GM19324 (cell line): ENCODE measurements at regions not wholly inside any gene's neighbourhood (a gene's known extent, or its start where the extent isn't known, plus 50 kb on each side); places are given as distances from the start of the nearest gene placed in this dataset.

Experiments used
- ATAC-seq: cut with Tn5 transposase; IDR thresholded peaks from one replicate; pipeline ENCODE4 v1.9.1; 2021; ENCODE audit warnings: mild to moderate bottlenecking, moderate library complexity; ENCODE audit not compliant: unreplicated experiment, low FRiP score

DNA sequence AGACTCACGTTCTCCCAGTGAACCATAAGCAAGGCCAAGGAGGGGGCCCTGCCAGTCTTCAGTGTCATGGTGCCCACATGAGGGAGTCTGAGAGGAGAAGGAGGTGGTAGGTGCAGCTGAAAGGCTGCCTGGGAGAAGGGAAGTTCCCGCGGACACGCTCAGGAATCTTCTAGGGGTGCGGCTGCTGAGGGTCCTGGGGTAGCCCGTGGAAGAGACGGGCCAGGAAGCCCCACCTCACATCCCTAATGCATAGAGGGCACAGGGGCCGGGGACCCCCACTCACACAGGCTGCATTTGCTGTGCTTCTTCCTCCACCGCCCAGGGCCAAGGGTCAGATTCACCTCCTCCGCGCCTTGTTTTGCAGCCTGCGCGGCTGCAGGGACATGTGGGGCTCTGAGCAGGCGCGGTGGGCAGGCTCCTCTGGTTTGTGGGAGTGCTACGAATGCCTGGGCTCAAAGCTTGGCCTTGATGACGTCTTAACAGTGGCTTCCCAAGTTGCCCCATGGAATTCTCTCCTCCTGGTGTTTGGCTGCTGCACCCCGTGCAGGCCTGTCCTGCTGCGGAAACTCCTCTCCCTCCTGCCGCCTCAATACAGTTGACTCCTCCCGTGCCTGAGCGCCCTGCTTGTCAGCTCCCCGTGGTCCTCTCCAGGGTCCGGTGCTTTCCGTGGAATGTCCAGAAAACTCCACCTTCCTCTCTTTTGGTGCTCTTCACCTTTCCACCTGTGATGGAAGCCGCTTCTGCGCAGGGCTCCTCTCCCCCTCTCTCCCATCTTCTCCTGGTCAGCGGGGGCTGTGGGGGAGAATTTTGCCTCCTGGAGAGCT, 95.7 kb downstream of the VAPA start:
- no peak for ATAC-seq

DNA sequence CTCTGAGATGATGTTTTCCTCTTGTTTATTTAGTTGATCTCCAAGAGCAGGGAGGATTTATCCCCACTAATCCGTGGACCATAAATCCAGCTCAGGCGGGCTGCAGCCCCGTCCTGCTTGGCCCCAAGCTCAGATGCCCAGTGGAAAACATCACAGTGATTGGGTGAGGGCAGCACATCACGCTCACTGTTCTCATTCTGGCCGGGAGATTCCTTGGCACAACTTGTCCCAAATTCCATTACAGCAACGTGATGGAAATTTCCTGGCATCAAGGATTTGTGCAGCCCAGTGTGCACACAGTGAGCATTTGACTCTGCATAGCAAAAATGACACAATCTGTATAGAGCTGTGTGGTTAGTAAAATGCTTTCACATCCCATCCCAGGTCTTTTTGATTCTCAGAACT, 96.8 kb downstream of the VAPA start:
- ATAC-seq = no peak

DNA sequence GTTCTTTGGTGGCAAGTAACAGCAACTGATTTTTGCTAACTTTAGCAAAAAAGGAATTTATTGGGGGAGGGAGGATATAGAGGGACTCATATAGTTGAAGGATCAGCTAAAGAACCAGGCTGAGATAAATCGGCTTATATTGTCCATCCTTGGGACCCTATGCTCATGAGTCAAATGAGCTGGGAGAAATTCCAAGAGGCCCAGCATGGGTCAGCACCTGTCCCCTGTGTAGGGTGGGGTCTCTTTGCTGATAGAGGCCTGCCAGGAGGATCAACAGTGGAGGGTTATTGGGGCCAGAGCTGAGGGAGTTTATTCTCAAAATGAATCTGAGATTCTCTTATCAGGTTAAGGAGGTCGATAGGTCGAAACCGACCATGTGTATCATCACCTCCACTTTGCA, 97.2 kb downstream of the VAPA start:
- no peak for ATAC-seq

DNA sequence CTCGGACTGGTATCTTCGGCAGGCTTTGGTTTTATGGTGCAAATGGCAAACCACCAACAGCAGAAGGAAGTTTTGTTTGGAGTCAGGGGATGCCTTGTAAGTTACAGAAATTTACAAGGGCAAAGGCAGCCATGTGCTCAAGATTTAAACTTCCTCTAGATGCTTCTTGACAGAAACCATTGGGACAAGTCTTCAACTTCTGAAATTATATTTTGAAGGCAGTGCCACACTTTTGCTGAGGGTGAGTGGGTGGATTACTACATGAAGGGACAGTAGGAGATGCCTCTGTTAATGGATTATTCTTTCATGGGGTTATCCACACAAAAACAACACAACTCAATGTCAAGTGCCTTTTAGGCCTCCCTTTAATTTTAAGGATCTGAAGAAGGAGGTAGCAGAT, 97.9 kb downstream of the VAPA start:
- no peak for ATAC-seq

DNA sequence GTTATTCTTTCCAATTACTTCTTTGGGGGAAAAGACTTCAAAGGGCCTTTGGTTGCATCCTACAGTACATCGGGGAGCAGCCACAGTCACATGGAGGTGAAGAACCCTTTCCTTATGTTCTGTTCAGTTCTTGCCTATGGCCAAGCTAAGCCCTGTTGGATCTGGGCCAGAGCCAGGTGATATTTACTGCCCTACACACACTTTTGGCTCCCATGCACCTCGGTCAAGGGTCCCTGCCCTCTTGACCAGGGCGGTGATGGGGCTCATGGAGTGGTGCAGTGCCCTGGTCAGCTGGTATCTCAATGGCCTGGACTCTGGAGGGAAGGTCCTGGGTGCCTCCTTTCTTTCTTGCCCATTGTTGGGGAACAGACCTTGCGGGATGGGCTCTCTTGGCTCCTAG, 98.7 kb downstream of the VAPA start:
- ATAC-seq = no peak

DNA sequence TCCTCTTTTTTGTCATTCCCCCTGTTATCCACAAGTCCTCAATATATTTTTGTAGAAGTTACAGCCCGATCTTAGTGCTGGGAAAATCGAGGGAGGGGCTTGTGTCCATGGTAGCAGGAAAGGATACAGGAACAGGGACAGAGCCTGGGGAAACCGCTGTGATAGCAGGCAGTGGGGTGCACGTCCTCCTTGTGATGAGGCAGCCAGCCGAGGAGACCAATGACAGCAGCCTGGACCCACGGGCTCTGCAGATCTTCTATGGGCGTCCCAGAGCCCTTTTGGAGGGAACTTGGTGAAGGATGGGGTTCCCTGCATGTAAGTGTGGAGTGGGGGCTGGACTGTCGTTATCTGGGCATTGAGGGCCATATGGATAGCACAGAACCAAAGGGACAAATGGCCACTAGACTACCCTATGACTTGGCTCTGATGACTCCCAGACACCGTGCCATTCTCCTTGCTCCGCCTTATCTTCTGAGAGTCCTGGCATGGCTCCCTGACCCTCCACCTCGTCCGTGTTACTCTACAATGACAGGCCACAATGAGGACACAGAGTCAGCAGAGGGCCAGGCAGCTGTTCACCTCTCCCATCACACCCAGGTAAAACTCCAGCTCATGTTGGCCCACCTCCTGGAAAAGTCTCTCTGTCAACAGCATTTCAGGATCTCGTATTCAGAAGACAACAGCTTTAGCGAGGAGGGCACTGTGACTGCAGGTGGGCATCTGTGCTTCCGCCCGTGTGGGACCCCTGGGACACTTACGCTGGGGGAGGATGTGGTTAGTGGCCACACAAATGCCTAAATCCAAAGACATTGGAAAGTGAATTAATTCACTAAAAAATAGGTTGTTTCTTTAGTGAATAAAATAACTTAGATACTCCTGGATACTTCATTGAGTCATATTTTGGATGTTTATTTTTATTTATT, 100.1 kb downstream of the VAPA start:
- no peak for ATAC-seq

DNA sequence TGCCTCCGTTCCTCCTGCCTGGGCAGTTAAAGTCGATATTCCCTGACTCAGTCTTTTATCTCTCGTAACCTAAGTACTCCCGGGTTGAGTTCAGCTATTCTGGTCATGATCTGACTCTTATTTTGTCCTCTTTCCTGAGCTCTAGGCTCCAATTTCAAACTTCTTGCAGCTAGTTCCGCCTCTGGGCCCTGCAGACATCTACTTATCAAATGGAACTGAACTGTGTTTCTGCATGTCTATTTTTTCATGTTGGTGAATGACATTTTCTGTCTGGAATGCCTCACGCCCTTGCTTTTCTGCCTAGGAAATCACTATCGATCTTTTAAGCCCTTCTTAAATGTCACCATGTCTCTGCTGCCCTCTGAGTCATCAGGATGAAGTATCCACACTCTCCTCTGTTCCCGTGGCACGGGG, 101.5 kb downstream of the VAPA start:
- ATAC-seq = no peak

DNA sequence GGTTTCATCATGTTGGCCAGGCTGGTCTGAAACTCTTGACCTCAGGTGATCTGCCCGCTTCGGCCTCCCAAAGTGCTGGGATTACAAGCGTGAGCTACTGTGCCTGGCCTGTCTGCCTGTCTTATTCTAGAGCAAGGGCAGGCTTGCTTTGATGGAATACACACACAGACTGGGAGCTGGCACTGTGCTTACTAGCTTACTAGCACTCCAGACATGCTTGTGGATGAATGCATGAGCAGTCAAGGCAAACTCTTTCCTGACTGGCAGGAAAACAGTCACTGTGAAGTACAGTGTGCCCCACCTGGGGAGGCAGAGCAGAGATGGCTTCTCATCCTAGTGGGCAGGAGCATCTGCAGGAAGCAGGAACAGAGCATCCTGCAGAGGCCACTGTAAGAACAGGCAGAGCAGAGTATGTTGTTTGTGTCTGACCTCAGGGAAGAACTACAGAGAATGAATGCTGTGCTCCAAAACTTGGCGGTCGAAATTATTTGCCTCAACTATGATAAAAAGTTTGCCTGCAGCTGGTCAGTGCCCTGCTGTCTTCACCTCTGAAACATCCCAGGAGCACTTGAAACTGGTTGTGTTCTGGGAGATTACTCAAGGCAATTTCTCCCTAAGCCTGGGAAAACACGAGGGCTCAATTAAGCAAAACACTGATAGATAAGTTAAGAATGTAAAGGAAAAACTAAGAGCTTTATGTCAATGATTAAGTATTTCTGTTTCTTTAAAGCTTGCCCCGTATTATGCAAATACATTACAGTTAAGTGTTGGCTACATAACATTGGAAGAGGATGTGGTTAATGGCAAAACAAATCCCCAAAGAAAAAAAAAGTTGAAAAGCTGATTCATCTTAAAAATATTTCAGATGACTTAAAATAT, 102.4 kb downstream of the VAPA start:
- no peak for ATAC-seq

DNA sequence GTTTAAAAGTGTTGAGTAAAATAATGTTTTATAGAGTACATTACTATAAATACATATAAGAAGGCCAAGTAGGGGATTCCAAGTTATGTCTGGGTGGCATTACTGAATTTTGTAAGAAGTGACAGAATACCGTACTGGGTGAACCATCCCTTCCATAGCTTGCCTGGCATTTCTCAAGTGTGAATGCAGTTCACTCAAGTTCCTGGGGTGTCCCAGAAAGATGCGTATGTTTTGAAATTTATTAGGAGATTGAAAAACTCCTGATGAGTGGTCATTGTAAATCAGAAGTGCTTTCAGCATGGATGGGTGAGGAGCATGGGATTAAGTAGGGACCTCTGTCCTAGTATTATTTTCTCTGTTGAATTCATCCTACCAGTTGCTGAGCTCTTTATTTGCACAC, 103.2 kb downstream of the VAPA start:
- no peak for ATAC-seq

DNA sequence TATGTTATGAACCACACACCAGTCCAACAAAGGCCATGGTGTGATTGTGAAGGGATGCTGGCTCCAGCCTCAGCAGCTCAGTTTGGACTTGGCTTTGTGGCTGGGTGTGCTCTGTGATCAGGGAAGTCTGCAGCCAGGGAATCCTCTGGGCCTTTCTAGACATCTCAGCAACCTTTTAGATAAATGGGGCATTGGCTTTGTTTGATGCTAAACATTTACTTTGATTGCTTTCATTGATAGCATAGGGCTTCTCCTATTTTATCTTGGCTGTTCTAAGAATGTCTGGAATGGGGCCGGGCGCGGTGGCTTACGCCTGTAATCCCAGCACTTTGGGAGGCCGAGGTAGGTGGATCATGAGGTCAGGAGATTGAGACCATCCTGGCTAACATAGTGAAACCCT, 104.5 kb downstream of the VAPA start:
- no peak for ATAC-seq

DNA sequence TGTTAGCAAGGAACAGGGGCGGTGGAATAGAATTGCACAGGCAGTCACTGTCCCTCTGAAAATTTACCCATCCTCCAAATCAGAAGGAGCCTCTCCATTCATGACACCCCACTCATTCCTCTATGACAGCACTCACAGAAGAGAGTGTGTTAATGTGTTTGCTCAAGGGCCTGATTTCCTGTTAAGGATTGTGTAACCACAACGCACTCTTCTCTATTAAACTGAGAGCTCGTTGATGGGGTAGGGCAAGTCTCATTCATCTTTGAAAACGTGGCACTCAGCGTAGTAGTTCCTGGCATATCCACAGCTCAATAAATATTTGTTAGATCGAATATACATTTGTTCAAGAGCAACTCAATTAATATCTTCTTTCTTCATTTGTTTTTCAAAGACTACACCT, 106.4 kb downstream of the VAPA start:
- ATAC-seq = no peak

DNA sequence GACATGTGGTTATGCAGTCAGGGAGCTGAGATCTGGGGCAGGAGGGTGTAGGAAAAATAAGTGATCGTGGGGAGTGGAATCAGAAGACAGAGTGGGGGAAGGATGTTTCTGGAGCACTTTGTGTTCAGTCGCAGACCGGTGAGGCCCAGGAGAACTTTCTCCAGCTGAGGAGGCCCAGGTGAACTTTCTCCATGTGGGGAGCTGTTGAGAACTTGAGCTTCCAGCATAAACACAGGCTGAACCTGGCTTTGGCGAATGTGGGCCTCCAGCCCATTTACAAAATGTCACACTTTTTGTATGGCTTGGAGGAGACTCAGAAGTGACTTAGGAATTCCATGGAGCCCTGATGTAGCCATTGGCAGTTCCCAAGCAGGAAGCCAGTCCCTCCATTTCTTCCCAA, 108.5 kb downstream of the VAPA start:
- ATAC-seq = no peak

DNA sequence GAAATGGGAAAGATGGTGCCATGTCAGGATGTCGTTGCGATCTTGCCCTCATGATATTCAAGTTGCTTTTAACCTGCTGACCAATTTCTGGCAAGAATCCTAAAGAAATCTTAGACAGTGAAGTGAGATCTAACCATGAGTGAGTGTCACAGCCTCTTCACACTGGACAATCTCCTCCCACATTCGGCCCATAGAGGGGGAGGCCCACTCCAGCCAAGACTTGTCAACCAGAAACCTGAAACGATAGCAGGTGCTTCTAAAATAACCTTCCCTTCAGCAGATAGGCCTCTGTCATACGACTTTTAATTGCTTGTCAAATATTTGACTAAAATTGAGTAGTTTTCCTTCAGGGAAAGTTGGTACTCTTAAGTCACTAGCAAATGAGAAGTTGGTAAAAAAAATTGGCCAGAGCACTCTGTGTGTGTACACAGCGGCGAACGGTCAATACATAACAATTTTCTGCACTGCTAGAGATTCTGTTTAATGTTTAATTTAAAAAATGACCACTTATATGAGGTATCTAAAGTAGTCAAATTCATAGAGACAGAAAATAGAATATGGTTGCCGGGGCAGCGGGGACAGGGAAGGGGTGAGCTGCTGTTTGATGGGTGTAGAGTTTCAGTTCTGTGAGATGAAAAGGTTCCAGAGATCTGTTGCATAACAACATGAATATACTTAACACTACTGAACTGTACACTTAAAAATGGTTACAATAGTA, 110.2 kb downstream of the VAPA start:
- ATAC-seq = no peak

DNA sequence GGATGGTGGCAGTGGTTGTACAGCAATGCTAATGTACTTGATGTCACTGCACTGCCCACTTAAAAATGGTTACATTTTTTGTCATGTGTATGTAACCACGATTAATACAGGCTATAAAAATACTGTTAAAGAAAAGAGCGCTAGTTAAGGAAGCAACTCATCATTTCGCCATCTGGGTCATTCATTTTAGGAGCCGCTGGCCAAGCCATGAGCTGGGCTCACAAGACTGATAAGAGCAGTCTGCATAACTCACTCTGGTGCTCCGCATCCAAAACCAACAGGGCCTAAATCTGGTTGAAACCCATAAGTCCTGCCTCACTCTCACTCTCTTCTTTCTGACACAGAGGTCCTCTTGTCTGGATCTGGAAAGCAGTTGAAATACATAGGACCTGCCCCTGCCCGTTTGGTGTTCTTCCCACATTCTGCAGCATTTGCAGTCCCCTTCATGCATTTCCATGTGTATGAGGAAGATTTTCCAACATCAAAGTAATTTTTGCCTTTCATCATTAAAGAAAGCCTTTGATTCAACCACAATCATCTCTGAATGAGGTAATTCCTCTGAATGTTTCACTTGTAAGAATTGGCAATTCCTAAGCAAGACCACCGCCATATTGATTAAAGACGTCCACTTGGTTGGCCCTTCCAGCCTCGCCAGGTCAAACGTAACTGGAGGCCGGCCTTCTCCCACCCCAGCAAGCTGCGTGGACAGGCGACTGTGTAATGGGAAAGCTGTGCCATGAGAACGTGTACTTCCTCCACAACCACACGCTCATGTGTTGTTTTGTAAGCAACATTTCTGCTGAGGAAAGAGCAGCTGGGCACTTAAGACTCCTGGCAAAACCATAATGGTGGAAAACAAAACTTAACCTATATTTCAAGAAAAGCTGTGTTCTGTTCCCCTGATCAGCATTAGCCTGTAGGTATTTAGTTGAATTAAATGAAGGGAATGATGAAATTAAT, 112.2 kb downstream of the VAPA start:
- ATAC-seq = no peak

DNA sequence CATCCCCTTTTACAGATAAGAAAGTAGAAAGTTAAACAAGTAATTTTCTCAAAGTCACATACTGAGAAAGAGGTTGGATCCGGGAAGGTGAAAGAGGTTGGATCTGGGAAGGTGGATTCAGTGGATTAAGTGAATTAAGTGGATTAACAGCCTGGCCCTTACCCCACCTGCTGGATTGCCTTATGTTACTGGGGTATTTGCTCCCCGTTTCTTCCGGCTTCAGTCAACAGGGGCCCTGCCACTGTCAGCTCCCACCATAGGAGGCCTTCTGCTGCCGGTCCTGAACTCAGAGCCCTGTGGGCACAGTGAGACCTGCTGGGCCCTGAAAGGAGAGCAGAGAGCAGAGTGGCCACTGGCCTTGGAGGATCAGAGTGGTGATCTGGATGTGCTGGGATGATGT, 113.2 kb downstream of the VAPA start:
- no peak for ATAC-seq

DNA sequence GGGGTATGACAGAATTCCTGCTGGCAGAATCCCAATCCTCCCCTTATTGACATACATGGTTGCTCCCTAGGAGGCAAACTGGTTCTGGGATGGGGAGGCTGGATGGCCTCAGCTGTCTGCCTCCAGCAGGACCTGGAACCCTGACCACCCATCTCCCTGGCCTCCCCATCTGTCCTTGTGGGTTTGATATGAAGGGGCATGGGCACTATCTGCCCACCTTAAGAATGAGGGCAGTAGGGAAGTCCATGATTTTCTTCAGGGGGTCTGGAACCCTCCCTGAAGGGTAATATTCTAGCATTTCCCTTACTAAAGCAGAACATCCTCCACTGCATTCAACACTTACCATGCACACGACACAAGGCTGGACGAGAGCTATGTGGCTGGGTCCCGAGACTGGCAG, 113.6 kb downstream of the VAPA start:
- ATAC-seq = no peak

DNA sequence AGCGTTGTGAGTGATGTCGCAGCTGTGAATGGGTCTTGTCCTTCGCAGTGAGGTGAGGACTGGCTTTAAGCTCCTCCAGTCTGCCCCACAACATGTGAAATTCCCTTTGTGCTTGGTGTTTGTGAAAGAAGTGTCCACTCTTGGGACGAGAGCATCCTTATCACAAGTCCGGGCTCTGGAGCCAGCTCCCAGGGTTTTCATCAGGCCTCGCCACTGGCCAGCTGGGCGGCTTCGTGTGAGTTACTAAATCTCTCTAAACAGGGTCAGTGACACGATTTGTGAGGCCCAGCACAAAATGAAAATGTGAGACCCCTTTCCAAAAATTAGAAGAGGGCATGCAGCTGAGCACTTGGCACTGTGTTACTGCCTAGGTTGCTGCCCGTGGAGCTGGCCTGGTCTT, 115.9 kb downstream of the VAPA start:
- ATAC-seq = no peak

DNA sequence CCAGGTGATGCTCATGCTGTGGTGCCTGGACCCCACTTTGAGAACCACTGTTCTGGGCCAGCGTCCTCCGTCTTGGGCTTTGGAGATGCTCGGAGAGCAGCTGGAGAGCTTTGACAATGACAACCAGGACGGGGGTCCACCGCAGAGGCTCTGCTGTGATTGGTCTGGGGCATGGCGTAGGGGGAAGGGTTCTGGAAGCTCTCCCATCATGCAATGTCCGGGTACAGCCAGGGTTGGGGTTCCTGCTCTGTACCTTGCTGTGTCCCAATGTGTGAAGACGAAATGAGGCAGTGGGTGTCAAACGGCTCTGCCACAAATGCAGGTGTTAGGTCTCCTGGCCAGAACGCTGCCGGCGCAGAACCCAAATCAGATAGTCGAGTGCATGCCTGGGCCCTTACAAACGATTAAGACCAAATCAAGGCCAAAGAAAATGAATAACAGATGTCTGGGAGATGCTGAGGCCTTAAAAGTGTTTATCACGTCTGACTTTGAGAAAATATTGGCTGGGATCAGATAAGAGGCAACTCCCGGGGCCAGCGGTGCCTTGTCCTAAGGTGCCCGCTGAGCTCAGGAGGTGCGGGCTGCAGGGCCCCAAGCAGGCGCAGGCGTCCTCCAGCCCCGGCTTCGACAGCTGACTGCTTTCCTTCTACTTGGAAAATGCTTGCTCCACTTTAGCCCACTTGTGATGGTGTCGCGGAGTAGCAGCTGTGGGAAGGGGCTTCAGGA, 117.2 kb downstream of the VAPA start:
- ATAC-seq = no peak
